HepG2 (cell line): ENCODE measurements at regions not wholly inside any gene's neighbourhood (a gene's known extent, or its start where the extent isn't known, plus 50 kb on each side); places are given as distances from the start of the nearest gene placed in this dataset.

Source experiments
- E2F2 ChIP-seq: sonication (generic); formaldehyde crosslinking; IDR thresholded peaks from 2 replicates; pipeline ENCODE4 v1.4.0; 2020; ENCODE audit warnings: missing genetic modification reagents, borderline replicate concordance
- KIAA2018 ChIP-seq: sonication (generic); formaldehyde crosslinking; IDR thresholded peaks from 2 replicates; pipeline ENCODE4 v1.5.0; 2020; ENCODE audit warnings: mild to moderate bottlenecking, missing genetic modification reagents, borderline replicate concordance
- YY1 ChIP-seq: IDR thresholded peaks from 2 replicates; pipeline ENCODE4 v1.6.1; 2011; ENCODE audit warnings: low read length, low read depth, moderate library complexity, mild to moderate bottlenecking; ENCODE audit not compliant: insufficient read depth, insufficient replicate concordance

GRCh38 chr4:31183256-31183655 is 463.1 kb downstream of the PCDH7 start (continued):
- no peak for TF ChIP-seq KIAA2018 (CRISPR knock-in tag)
- TF ChIP-seq E2F2 = no peak
- TF ChIP-seq YY1 = no peak
